ENCODE measurements at regions not wholly inside any gene's neighbourhood (a gene's known extent, or its start where the extent isn't known, plus 50 kb on each side); places are given as distances from the start of the nearest gene placed in this dataset.
"Not testable (repeated sequence)": the region's sequence is repeated elsewhere in the genome, so short reads cannot be mapped to it uniquely, and the experiment has no call there.

DNA sequence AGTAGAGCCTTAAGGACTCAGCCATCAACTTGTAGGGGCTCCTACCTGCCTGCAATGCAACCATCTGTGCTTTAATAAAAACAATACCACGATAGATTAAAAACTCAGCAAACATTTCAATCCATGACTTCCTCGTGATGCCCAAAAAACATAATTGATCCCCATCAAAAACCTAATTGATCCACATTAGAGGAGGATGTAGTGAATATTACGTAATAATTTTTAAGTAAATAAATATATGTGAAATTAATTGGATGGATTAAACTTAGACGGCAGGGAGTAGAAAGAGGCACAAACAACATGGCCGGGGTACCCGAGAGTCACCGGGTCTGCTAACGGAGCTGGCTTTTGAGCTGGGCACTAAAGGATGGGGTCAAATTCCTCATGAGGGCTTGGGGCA, 87.3 kb downstream of the ARL4C start:
- DNase-seq: no peak

DNA sequence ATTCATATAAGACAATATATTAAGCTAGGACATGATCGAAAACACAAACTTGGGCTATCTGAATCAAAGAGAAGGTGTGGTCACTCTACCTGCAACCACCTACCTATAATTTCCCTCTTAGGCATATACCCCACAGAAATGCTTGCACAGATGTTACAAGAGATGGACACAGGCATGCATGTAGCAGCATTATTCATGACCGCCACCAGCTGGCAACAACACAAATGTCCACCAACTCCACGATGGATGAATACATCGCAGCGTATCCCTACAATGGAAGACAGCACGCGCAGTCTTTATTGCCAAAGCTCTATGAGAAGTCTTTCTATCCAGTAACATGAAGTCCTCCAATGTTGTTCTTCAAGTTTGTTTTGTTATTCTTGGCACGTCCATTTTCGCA, 90.8 kb downstream of the ARL4C start:
- DNase-seq: no peak

DNA sequence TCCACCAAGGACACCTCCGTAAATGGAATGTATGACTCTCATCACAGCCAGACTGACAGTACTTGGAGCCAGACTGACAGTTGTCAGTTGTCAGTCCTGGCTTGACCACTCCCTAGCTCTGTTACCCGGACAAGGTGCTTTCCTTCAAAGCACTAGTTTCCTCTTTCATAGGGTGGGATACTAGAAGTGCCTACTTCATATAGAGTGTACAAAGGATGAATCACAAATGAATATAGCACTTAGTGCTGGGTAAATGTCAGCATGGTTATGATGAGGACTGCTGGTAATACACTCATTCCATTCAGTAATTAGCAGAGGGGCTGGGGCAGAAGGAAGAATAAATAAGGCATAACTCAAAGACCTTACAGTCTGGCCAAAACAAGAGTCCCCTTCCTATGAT, 91.4 kb downstream of the ARL4C start:
- DNase-seq: no peak

DNA sequence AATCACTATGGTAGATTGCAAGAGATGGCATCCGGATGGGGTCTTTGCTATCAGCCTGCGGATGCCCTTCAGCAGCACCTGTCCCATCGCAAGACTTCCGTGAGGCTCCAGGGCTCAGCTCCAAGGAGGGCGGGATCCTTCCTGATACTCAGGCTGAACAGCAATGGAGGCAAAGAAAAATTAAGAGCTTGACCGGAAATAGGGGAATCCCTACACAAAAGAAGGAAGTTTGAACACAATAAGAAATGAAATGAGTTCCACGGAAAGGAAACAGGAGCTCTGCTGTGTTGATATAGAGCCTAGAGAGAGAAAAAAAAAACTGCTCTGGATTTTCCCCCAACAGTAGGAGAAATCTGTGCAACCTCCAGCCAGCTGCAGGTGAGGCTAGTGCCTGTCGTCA, 91.9 kb downstream of the ARL4C start:
- no peak for DNase-seq

DNA sequence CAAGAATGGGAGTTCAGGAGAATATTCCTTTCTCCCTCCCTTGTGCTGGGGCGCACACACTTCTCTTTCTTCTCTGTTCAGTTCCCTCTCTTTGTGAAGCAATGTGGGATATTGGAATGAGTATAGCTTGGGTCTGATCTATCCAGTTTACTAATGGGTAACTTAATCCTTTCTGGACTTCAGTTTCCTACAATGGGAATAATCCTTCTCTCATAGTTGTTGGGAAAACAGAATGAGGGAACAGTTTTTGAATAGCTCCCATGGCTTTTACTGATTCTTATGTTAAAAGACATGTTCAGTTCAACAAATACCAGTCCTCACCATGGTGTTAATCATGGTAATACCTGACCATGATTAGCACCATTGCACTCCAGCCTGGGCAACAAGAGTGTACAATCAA, 93.1 kb downstream of the ARL4C start:
- DNase-seq: no peak

DNA sequence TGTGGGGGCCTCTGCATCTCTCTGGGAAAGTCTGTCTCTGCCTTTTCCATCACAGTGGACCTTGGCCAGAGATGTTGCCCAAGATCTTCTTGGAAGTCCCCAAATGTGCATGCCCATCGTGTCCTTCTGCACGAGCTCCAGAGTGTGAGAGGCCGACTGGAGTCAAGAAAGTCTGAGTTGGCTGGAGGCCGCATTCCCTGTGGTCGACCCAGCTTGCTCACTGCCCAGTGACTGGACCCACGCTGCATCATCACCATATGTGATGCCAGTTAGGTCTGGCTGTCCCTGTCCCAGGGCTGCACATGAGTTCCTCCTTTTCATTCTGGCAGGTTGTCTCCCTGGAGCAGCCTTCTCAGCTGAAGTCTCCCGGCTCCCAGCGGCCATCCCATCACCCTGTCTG, 93.8 kb downstream of the ARL4C start:
- no peak for DNase-seq

DNA sequence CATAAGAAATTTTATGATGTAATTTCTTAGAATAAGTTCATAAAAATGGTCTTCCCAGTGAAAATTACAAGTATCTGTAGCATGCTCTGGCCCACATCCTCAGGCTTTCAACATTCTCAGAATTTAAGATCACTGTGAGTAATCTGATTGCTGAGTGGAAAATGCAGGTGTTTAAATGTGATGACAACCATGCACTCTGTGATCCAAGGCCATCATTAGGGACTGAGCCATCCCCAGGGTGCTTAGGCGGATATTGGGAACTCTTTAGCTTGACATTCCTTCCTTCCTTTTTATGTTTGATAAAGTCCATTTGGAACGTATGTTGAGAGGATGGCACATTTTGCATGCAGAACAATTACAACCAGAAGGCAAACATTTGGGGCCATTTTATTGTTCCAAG, 95.5 kb downstream of the ARL4C start:
- no peak for DNase-seq

DNA sequence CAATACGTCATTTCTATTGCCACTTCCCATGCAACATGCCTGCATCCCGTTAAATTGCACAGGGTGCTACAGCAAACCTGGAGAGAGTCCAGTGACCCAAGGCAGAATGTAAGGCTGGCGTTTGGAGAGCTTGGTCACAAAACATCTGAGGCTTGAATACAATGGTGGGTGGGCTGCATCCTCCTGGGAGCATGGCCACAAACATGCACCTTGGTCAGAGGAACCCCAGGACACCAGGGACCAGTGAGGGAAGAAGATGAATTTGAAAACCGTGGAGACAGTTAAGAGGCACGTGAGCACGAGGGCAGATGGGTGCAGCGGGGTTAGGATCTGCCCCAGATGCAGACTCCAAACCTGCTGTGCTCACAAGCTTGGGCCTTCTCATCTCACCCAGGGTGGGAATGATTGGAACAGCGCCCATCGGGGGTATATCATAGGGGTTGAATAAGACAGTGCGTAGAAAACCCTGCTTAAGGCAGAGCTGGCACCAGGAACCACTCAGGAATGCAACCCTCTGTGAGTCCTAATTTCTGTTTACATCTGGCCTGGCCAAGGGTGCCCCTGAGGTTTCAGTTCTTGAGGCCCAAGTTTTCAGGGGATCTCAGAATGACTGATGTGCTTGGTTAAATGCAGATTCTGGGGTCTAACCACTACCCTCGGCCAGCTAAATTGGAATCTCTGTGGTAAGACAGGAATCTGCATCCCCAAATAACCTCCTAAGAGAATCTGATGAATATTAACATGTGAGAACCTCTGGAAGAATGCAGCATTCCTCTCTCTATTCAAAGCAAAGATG, 97.2 kb downstream of the ARL4C start:
- no peak for DNase-seq

DNA sequence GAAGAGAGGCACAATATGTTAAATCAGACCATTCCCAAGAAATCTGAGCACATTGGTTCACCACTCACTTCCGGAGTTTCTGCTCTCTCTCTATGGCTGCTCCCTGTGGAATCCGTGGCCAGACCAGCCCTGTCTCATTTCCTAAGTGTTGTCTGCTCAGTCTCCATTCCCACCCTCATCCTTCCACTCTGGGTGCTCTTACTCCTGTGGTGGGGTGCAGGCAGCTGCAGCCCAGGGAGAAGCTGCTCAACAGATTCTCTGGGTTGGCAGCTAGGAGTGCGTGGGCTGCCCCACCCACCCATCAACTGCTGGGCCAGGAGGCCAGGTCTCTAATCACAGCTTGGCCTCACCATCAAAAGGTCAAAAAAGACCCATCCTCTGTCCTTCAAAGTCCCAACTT, 98.3 kb downstream of the ARL4C start:
- no peak for DNase-seq

DNA sequence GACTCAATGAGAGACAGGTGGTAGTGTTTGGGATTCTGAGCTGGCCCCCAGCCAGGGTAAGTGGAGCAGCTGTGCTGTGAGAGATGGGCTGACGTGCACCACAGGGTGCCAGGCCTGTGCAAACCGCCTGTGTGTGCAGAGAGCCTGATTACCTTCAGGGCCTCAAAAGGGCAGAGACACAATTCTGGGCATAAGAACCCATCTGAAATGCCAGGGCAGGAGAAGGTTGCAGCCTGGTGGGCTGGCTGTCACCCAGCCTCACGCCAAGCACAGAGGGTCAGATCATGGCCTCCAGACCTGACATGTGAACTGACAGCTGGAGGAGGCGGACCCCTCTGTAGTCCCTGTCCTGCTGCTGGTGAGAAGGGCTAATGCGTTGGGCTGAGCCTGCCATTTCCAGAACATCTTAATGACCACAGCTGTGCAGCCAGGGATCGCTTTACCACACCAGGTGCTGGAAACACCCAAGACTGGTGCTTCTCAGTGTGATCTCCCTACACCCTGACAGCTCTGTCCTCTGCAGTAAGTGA, 100.9 kb downstream of the ARL4C start:
- no peak for DNase-seq

DNA sequence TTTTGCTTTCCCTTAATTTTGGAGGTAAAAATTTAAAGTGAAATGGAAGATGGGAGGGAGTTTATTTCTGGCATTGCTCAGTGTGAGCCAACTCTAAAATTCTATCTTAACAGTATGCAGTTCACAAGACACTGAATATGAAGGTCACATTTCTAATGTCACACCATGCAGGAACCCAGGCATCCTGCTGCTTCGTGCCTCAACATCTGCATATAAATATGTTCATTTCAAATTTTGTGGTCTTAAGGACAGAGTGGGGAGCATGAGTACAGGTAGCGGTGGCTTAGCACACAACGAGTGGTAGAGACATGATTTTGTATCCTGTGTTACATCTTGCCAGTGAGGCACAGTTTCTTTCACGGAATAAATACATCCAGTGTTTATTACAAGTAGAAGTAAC, 102.4 kb downstream of the ARL4C start:
- DNase-seq: no peak

DNA sequence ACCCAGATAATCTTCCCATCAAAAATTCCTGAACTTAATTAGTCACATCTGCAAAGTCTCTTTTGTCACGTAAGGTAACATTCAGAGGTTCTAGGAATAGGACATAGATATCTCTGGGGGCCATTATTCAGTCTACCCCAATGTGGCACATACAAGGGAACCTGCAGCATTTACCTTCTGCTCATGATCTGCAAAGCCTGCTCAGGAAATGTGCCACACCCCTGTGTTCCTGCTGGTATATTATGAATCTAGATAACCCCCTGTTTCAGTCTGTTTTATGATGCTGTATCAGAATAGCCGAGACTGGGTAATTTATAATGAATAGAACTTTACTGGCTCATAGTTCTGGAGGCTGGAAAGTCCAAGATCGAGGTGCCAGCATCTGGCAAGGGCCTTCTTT, 103.5 kb downstream of the ARL4C start:
- no peak for DNase-seq

DNA sequence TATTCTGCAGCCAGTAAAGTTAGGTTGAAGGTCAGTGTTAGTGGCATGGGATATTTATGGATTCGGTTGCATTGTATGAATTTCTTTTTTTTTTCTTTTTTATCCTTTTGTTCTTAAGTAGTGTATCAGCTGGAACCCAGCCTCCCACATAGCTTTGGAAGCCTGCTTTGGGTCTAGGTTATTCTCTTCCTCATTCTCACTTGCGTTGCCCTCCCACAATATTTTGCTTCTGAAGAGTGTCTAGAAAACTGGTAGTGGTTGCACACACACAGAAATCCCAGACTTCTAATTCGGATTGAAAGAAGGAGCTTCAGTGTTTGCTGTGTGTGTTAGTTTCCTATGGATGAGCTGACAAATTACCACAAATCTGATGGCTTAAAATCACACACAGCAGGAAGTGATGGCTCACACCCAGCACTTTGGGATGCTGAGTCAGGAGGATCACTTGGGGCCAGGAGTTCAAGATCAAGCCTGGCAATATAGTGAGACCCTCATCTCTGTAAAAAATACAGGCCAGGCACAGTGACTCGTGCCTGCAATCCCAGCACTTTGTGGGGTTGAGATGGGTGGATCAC, 104.8 kb downstream of the ARL4C start:
- no peak for DNase-seq

DNA sequence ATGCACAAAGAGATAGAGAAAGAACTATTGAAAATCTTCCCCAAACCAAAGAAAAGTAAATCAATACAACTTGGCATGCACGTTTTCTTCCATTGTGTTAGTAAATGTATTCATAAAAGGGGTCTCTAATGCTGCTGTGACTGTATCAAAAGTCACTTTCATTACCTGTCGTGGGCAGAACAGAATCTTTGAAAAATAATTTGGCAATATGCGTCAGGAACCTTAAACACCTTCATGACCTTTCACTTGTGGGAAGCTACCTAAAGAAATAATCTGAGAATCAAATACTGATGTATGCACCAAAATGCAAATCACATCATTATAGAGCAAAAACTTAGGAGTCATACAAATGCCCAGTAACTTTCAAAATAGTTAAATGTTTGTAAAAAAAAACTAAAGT, 105.3 kb downstream of the ARL4C start:
- DNase-seq: no peak

DNA sequence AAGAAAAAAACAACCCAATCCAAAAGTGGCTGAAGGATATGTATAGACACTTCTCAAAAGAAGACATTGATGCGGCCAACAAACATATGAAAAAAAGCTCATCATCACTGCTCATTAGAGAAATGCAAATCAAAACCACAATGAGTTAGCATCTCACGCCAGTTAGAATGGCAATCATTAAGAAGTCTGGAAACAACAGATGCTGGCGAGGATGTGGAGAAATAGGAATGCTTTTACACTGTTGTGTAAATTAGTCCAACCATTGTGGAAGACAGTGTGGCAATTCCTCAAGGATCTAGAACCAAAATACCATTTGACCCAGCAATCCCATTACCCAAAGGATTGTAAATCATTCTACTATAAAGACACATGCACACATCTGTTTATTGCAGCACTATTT, 107.2 kb downstream of the ARL4C start:
- DNase-seq: not testable (repeated sequence)

DNA sequence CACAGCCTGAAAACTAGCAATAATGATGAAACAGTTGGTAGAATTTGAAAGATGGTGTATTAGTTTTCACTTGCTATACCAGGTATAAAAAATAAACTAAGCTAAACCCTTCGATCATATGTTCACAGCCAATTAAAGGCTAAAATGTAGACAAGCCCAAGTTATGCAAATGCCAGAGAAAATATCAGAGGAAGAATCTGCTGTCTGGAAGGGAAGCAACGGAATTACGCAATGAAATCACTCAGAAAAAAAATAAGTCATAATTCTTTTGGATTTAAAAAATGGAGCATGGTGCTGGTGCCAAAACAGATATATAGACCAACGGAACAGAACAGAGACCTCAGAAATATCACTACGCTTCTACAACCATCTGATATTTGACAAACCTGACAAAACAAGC, 108.3 kb downstream of the ARL4C start:
- no peak for DNase-seq

DNA sequence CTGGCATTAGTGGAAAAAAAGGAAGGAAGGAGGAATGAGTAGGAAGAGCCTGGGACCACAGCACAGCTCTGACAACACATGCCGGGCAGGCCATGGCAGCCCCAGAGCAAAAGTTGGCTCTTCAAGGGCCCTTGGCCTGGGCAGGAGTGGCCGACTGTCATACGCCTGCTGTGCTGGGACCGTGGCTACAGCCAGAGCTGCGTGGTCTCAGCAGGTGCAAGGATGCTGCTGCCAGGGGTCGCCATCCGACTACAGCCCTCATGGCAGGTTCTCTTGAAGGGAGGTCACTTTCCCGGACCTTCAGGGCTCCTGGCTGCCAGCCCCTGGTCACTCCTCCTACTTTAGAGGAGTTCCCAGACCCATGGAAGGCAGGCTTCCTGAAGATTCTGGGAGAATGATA, 109.9 kb downstream of the ARL4C start:
- no peak for DNase-seq

DNA sequence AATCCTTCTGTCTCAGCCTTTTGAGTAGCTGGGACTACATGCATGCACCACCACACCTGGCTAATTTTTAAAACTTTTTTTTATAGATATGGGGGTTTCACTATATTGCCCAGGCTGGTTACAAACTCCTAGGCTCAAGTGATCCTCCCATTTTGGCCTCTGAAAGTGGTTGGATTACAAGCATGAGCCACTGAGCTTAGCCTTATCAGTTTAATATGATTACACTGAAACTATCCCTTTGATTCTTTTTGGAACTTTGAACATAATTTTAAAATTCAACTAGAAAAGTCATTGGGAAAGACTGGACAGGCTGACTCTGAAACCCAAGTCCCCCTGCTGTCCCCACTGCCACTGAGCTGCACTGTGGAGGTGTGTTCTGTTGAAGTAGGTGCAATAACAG, 114.8 kb downstream of the ARL4C start:
- DNase-seq: no peak

DNA sequence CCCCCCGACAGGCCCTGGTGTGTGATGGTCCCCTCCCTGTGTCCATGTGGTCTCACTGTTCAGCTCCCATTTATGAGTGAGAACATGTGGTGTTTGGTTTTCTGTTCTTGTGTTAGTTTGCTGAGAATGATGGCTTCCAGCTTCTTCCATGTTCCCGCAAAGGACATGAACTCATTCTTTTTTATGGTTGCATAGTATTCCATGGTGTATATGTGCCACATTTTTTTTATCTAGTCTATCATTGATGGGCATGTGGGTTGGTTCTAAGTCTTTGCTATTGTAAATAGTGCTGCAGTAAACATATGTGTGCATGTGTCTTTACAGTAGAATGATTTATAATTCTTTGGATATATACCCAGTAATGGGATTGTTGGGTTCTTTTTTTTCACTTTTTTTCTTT, 117.9 kb downstream of the ARL4C start:
- DNase-seq: not testable (repeated sequence)

DNA sequence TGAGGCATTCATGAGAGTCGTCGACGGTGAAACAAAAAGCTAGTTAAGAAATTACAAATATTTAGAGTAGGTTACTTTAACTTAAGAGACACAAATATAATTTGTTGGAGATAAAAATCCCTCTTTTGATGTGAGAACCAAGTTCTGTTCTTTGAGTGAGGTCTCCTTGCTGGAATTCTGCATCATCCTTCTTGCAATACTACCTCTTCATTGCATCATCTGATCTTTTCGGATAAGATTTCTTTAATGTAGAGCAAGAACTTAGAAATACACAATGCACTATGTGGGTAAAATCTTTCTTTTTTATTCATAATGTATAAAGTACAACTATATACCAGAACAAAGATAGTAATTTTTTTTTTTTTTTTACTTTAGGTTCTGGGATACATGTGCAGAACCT, 118.4 kb downstream of the ARL4C start:
- DNase-seq: no peak

DNA sequence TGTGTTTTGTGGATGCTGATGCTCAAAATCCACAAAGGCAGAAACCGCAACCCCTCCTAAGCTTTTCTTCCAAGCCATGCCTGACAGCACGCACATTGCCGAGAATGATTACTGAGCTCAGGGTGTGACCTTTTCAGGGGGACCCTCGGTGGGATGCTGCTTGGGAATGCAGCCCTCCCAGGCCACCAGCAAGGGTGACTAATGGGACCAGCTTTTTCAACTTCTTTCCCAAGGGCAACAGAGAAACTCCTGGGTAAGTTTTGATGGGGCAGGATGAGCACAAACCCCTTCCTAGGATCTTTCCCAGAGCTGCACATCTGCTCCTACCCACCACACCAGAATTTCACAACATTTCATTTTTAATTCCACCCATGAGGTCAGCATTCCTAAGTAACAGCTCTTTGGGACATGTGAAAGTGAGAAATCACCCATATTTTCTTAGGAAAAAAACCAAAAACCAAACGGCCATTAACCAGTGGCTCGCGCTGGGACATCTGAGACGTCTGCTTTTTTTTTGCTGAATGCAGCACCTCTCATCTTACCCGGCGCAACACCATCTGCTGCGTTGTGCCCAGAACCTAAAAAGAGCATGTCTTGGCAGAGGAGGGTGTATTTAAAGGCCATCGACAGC, 119.0 kb downstream of the ARL4C start:
- no peak for DNase-seq

DNA sequence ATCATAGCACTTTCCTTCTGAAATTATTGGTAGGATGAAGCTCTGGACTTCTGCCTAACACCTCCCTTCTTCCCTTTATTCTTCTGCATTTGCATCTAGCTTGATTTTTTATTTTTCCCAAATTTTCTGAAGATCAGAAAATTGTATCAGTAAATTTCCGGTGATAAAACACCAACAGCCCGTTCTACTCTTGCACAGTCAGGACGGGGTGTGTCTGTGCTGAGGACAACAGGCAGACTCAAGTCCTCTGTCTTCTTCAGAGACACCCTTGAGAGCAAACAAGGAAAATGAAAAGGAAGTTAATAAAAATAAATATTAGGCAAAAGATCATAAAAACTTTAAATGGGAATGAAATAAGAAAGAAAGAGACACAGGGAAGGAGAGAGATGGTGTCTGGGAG, 120.7 kb downstream of the ARL4C start:
- DNase-seq: no peak
